VCaP (cell line): ENCODE measurements at regions not wholly inside any gene's neighbourhood (a gene's known extent, or its start where the extent isn't known, plus 50 kb on each side); places are given as distances from the start of the nearest gene placed in this dataset.
"Not testable (repeated sequence)": the region's sequence is repeated elsewhere in the genome, so short reads cannot be mapped to it uniquely, and the experiment has no call there.

ENCODE experiments used
- H3K27ac ChIP-seq: fragments of 450-650 bp; 2 replicates; pipeline ENCODE4 v1.5.1; 2017
- CTCF ChIP-seq: fragments of 450-650 bp; conservative IDR thresholded peaks from 2 replicates; pipeline ENCODE4 v1.5.1; 2017; ENCODE audit warnings: mild to moderate bottlenecking, moderate library complexity

DNA sequence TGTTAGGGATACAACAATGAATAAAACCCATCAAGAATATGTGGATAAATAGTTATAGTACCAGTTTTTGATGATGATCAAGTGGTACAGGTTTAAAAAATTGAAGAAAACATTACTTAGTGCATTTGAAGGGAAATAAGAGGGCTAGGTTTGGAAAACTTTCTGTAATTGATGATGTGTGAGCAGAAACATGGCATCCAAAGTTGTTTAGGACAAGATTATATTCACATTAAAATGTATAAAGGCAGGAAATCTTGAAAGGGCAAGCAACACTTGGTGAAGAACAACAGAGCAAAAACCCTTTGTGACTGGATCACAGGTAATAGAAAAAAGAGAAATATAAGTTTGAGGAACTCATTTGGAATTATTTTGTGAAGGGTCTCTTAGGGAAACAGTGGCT, 572.3 kb upstream of the RAG2 start:
- no peak for TF ChIP-seq CTCF
- H3K27ac ChIP-seq, result no peak overlapping the region

- H3K27ac ChIP-seq, result not testable (repeated sequence)
These were observed 547.4 kb upstream of the RAG2 start for GRCh38 chr11:37145434-37145833.

DNA sequence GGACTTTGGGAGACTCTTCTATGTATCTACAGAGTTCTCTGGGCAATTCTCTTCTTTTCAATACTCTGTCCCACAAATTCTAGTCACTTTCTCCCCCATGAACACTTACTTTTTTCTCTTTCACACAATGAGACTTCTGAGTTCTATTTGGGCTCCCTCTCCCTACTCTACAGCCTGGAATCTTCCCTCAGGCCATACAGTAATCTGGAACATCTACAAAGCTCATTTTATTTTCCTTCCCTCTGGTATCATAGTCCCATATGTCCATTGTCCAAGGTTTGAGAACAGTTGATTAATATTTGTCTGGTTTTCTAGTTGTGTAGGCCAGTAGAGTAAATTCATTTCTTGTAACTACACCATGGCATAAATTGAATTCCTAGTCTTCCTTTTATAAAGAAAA, 544.6 kb upstream of the RAG2 start:
- H3K27ac ChIP-seq, result no peak overlapping the region
- no peak for TF ChIP-seq CTCF

- H3K27ac ChIP-seq, result no peak overlapping the region
- peak; percentile 68 for TF ChIP-seq CTCF
These were observed 543.7 kb upstream of the RAG2 start for GRCh38 chr11:37141707-37142106.

- H3K27ac ChIP-seq, result not testable (repeated sequence)
These were observed 537.6 kb upstream of the RAG2 start for GRCh38 chr11:37135606-37136005.

DNA sequence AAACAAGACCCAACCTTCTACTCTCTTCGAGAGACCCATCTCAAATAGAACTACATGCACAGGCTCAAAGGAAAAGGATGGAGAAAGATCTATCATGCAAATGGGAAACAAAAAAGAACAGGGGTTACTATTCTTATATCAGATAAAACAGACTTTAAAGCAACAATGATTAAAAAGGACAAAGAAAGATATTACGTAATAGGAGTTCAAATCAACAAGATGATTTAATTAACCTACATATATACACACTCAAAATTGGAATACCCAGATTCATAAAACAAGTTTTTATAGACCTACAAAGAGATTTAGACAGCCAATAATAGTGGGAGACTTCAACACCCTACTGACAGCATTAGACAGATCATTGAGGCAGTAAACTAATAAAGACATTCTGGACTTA, 536.6 kb upstream of the RAG2 start:
- TF ChIP-seq CTCF, result no peak

DNA sequence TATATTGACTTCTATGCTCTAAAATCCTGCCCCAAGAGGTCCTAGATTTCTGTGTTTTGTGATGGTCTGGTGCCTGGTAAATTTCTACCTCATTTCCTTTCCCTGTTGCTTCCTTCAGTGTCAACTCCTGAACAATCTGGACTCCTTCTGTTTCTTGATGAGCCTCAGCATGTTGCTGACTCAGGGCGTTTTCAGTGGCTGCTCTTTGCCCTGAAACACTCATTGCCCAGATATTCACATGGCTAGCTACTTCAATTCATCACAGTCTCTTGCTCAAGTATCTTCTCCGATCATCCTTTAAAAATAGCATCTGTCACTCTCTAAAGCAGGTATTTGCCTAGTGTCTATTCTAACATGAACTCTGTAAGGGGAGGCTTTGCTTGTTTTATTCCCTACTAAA, 526.3 kb upstream of the RAG2 start:
- H3K27ac ChIP-seq, result no peak overlapping the region
- no peak for TF ChIP-seq CTCF

More for the DNA sequence above, 536.6 kb upstream of the RAG2 start:
- no peak overlapping the region for H3K27ac ChIP-seq

- H3K27ac ChIP-seq, result no peak overlapping the region
- TF ChIP-seq CTCF, result no peak
These were observed 517.9 kb upstream of the RAG2 start for GRCh38 chr11:37115963-37116362.

DNA sequence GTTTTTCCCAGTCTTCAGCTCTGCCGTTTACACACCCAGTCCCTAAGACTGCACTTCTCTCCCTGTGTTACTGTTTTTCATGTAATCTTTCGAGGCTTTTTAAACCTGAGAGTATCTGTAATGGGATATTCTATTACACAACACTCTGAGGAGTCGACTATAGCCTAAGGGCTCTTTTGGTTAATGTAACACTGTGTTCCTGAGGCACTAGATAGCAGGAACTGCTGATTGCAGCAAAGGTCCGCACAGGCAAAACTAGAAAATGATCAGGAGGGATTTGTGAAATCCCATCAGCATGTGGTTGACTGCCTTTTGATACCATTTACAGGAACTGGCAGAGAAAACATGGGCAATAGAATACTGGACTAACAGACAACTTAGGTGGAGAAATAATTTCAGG, 512.3 kb upstream of the RAG2 start:
- no peak for TF ChIP-seq CTCF

More for the DNA sequence above, 512.3 kb upstream of the RAG2 start:
- no peak overlapping the region for H3K27ac ChIP-seq
